Stimulated activated CD8-positive, alpha-beta memory T cell treated with anti-CD3 and anti-CD28 coated beads, Interleukin-15, amount 100 ng/mL, for 48 hours (primary cell): ENCODE measurements at regions not wholly inside any gene's neighbourhood (a gene's known extent, or its start where the extent isn't known, plus 50 kb on each side); places are given as distances from the start of the nearest gene placed in this dataset.

Experiments used
- DNase-seq, 2 donors: peaks; one replicate each; pipeline ENCODE4 v3.0.0-alpha.2; 2020; ENCODE audit warnings: low read depth in 2 of 2

- no peak for DNase-seq
Observed at GRCh38 chr6:39997101-39997635, 62.9 kb upstream of the MOCS1 start.

- no peak for DNase-seq
Observed at GRCh38 chr6:39995633-39996032, 61.4 kb upstream of the MOCS1 start.

GRCh38 chr6:39992861-39993622 lies 58.8 kb upstream of the MOCS1 start:
- no peak for DNase-seq
